Stimulated activated CD4-positive, alpha-beta T cell treated with anti-CD3 and anti-CD28 coated beads, Interleukin-4, amount 100 ng/mL, for 24 hours (primary cell): ENCODE measurements at regions not wholly inside any gene's neighbourhood (a gene's known extent, or its start where the extent isn't known, plus 50 kb on each side); places are given as distances from the start of the nearest gene placed in this dataset.
A peak's percentile ranks its signal among the peaks of the same experiment; 100 is the strongest.
"Not testable (repeated sequence)": the region's sequence is repeated elsewhere in the genome, so short reads cannot be mapped to it uniquely, and the experiment has no call there.

Source experiments
- DNase-seq: peaks from one replicate; pipeline ENCODE4 v3.0.0-alpha.2; 2020

- no peak for DNase-seq
Observed at GRCh38 chr1:101151286-101151685, 85.5 kb upstream of the S1PR1 start.

DNA sequence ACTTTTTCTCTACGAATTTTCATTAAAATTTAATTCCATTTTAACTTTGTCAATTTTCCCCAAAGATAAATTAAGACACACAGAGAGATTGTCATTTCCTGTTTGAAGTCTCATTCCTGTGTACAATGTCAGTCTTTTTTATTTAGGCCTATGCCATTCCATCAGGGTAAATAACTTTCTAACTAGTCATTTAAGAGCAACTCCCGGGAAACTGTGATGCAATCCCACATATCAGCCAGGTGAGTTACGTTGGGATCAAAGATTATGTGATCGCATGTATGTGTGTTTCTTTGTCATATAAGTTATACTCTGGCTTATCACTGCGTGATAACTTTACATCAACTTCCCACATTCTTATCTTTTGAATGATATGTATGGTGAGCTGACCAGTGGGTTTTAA lies 86.1 kb upstream of the S1PR1 start:
- DNase-seq = no peak

GRCh38 chr1:101150266-101150665 lies 86.6 kb upstream of the S1PR1 start:
- DNase-seq = no peak

GRCh38 chr1:101148980-101149379 lies 87.8 kb upstream of the S1PR1 start:
- DNase-seq = no peak

DNA sequence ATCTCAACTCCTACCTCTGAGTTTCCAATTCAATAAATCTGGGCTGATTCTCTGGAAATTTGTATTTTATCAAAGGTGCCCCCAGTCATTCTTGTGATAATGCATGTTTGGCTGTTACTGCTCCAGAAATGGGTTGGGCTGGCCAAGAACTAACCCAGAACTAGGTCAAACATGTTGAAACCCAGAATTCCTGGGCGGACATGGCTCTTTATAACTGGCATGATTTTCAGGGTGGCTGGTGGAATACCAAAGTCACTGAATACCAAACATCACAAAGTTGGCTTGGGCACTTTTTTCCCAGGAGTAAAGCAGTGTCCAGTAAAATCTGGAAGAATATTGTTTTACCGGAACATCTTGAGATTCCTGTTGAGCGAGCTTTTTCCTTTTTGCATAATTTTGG lies 89.4 kb upstream of the S1PR1 start:
- DNase-seq = no peak

DNA sequence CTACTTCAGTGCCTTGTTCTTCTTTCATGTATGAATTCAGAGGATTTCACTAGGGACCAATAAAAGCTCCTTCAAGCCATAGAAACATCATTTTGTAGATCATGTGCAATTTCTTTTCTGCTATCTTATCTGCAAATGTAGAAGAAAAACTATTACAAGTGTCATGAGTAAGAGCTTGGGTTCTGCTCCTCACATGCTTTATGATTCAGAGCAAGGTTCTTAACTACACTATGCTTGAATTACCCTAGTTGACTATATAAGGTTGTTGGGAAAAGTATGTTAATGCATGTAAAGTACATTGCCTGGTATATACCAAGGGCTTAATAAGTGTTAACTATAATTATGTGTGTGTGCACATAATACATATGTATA lies 91.4 kb upstream of the S1PR1 start:
- DNase-seq = no peak

DNA sequence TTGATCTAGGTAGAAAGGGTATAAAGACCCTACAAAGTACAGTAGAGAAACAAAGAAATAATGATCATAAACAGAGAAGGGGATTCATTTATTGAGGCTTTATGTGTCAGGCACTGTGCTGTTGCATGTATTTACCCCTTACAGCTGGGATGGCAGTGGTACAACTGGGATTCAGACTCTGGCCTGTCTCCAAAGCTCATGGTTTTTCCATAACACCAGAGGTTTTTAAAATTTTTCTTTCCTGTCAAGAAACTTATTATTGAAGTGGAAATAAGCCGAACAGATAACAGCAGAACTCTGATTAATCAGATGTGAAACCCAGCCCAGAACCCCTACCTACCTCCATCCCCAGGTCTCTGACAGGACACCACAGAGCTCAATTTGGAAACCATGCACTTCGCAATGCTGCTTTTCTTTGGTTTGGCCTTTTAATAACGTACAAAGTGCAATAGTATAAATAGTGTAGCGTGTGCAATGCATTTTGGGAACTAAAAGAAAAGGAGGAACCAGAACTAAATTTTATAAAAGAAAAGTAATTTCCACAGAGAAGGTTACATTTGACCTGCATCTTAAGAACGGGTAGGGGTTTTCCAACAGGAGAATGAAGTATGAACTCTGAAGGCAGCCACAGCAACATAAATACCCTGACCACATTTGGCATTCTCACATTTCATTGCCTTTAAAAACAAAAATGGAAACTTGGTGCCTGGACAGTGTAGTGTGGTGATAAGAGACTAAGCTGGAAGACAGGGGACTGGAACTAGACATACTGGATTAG lies 92.0 kb upstream of the S1PR1 start:
- DNase-seq = no peak

DNA sequence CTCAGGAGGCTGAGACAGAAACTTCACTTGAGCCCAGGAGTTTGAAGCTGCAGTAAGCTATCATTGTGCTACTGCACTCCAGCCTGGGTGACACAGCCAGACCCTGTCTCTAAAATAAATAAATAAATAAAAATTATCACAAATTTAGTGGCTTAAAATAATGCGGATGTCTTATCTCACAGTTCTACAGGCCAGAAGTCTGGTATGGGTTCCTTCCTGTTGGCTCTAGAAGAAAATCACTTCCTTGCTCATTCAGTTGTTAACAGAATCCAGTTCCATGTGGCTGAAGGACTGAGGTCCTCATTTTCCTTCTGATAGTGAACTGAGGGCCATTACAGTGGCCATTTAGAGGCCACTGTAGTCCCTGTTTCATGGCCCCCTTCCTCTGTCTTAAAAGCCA lies 94.6 kb upstream of the S1PR1 start:
- DNase-seq = no peak

GRCh38 chr1:101141376-101141775 lies 95.4 kb upstream of the S1PR1 start:
- no peak for DNase-seq

GRCh38 chr1:101139821-101140718 lies 96.7 kb upstream of the S1PR1 start:
- DNase-seq = no peak

DNA sequence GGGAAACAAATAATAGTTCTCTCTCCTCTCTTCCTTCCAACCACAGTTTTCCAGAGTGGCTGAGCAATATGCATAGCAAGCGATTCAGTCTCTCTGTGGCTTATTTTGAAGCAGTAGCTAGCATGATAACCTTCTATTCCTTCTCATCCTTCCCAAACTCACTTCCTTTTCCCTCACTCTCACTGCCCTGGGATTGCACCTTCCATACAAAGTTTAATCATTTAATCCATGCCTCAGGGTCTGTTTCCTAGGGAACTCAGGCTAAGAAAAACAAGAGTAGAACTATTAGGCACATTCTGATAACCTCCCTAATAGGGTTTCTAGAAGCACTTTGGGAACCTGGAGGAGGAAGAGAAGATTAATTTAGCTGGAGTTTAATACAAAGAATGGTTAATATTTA lies 97.7 kb upstream of the S1PR1 start:
- DNase-seq = no peak

- no peak for DNase-seq
Observed at GRCh38 chr1:101137144-101138126, 99.4 kb upstream of the S1PR1 start.

- DNase-seq = peak; percentile 39
Observed at GRCh38 chr1:101136739-101137138, 100.1 kb upstream of the S1PR1 start.

GRCh38 chr1:101136271-101136670 lies 100.5 kb upstream of the S1PR1 start:
- DNase-seq = no peak

DNA sequence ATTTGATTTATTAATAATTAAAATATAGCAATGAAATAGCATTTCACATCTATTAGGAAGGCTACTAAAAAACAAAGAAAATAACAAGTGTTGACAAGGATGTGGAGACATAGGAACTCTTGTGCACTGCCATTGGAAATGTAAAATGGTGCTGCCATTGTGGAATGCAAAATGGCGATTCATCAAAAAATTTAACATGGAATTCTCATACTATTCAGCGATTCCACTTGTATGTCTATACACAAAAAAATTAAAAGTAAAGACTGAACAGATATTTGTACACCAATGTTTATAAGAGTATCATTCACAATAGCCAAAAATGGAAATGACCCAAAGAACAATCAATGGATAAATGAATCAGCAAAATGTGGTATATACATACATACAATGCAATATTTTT lies 101.3 kb upstream of the S1PR1 start:
- no peak for DNase-seq

GRCh38 chr1:101131239-101131843 lies 105.5 kb upstream of the S1PR1 start:
- no peak for DNase-seq

- no peak for DNase-seq
Observed at GRCh38 chr1:101130673-101131072, 105.1 kb upstream of the DPH5 start.

DNA sequence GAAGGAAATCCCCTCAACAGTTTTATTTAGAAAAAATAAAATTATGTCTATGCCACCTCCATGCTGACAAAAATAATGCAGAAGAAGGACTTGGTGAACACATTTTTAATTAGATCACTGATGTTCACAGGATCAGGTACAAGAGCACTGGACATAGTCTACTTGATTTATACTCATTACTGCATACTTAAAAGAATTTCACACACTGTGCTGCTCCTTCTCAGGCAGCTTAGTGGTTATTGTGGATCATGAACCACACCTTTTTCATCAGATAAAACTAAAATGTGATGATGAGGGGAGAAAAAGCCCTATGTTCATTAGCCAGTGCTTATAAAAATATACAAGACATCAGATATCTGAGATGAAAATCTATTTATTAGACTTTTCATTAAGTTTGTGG lies 103.3 kb upstream of the DPH5 start:
- no peak for DNase-seq

- DNase-seq = no peak
Observed at GRCh38 chr1:101128211-101128727, 102.7 kb upstream of the DPH5 start.

DNA sequence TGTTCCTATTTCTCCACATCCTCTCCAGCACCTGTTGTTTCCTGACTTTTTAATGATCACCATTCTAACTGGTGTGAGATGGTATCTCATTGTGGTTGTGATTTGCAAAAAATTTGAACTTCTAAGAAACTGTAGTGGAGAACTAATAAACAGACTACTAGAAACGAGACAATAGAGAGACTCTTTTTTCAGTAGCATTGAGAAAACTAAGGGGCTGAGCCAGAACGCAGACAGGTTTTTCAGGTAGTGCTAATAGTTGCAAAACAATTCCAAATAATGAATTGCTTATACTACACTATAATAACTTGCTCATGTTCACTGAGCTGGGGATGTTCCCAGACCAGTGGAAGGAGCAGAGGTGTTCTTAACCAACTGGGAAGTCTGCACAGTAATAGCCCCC lies 98.8 kb upstream of the DPH5 start:
- DNase-seq = no peak

DNA sequence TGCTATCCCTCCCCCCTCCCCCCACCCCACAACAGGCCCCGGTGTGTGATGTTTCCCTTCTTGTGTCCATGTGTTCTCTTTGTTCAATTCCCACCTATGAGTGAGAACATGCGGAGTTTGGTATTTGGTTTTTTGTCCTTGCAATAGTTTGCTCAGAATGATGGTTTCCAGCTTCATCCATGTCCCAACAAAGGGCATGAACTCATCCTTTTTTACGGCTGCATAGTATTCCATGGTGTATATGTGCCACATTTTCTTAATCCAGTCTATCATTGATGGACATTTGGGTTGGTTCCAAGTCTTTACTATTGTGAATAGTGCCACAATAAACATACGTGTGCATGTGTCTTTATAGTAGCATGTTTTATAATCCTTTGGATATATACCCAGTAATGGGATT lies 98.3 kb upstream of the DPH5 start:
- DNase-seq = not testable (repeated sequence)

DNA sequence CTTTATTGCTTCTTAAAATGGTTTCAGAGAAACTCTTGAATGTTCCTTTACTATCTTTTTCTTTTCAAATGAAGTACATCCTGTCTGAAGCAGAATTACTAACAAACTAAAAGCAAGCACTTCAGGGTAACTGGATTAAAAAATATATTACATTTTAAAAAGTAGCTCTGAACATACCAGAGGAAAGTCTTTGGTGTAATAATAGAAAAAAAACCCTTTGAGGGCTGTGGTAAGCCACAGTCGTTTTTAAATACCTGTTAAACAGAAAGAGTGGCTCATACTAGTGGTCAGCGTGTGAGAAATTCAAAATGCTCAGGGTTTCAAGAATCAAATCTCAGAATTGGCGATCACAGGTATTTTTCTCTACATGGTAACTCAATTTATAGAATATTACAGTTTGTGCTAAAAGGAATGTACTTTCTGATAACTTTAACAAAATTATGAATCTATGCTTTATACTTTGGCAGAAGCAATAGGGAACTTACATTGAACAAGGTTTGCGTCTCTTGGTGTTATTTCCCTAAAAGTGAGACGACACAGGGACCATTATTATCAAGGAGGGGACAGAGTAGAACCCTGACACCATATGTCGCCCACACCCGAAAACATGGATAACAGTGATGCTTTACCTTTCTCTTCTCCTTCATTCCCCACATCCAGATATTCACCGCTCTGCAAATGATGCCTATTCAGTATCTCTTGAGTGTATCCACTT lies 97.0 kb upstream of the DPH5 start:
- DNase-seq = no peak
